ENCODE measurements at regions not wholly inside any gene's neighbourhood (a gene's known extent, or its start where the extent isn't known, plus 50 kb on each side); places are given as distances from the start of the nearest gene placed in this dataset.
"Not testable (repeated sequence)": the region's sequence is repeated elsewhere in the genome, so short reads cannot be mapped to it uniquely, and the experiment has no call there.

DNA sequence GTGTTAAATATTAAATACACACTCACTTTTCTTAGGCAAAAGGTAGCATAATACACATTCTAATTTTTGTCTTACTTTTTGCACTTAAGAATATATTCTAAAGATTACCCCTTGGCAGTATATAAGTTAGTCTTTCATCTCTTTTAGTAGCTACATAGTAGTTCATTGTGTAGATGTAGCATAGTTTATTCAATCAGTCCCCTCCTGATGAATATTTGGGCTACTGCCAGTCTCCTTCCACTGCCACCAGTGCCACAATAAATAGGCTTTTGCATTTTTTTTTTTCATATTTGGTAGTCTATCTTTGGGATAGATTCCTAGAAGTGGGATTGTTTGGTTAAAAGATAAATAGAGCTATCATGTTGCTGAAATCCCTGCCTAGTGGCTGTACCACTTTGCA, 388.8 kb upstream of the RUNX1 start:
- H3K4me3 ChIP-seq (ENCODE audit: low read depth, low read length) = no peak overlapping the region
- TF ChIP-seq, protein P1, sequence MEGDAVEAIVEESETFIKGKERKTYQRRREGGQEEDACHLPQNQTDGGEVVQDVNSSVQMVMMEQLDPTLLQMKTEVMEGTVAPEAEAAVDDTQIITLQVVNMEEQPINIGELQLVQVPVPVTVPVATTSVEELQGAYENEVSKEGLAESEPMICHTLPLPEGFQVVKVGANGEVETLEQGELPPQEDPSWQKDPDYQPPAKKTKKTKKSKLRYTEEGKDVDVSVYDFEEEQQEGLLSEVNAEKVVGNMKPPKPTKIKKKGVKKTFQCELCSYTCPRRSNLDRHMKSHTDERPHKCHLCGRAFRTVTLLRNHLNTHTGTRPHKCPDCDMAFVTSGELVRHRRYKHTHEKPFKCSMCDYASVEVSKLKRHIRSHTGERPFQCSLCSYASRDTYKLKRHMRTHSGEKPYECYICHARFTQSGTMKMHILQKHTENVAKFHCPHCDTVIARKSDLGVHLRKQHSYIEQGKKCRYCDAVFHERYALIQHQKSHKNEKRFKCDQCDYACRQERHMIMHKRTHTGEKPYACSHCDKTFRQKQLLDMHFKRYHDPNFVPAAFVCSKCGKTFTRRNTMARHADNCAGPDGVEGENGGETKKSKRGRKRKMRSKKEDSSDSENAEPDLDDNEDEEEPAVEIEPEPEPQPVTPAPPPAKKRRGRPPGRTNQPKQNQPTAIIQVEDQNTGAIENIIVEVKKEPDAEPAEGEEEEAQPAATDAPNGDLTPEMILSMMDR (IDR thresholded peaks at IDR 0.05; ENCODE audit: low read depth, low read length, missing control alignments) = no peak
- DNase-seq (ENCODE audit: low read depth) = no peak
- in situ Hi-C loops (cut with HindIII; ENCODE audit: low sequenced_read_pairs) = no loop called here

DNA sequence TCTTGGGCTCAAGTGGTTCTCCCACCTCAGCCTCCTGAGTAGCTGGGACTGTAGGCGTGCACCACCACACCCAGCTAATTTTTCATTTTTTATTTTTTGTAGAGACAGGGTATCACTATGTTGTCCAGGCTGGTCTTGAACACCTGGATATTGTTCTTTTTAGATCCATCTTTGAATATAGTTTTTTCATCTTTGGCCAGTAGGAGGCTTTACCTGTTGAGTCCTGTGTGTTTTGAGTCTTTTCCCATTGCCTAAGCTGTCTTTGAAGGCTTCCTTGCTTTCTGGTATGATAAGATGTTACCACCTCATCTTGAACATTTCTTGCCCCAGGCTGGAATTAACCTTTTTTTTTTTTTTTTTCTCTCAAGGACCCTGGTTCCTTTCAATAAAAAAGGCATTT, 387.8 kb upstream of the RUNX1 start:
- no peak for DNase-seq (ENCODE audit: low read depth)
- TF ChIP-seq, protein P1 (IDR thresholded peaks at IDR 0.05; ENCODE audit: low read depth, low read length, missing control alignments) = no peak
- H3K4me3 ChIP-seq (ENCODE audit: low read depth, low read length) = no peak overlapping the region
- in situ Hi-C loops (cut with HindIII; ENCODE audit: low sequenced_read_pairs) = no loop called here

DNA sequence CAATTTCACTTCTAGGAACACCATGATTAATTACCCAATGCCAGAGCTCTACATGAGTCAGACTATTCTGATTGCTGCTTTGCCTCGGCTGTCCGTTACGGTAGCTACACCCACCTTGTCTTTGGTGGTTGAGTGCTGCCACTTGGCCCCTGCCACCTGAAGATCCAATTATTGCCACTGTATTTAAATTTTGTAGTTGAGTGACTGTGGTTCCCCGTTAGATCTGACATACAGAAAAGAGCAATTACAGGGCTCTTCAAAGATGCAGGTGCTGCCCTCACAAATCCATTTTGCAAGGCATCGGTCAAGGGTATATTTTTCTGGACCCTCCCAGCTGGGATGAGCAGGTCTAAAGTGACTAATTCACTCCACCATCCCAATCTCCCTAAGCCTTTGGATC, 383.5 kb upstream of the RUNX1 start:
- DNase-seq (ENCODE audit: low read depth); H3K4me3 ChIP-seq (ENCODE audit: low read depth, low read length); in situ Hi-C loops (cut with HindIII; ENCODE audit: low sequenced_read_pairs): not testable (repeated sequence)

DNA sequence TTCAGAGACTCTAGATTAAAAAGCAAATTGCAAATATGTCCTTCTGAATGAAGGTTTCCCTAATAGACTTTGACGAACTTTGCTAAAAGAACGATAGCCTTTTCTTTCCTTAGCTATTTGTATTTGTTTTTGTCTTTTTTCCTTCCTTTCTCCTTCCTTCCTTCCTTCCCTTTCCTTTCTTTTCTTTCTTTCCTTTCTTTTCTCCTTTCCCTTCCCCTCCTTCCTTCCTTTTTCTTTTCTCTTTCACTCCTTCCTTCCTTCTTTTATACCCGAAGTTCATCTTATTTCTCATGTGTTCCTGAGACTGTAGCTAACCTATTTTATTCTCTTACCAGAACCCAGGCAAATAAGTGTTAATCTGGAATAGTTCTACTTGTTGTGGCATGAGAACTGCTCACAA, 381.2 kb upstream of the RUNX1 start:
- in situ Hi-C loops (cut with HindIII; ENCODE audit: low sequenced_read_pairs) = no loop called here
- TF ChIP-seq, protein P1 (IDR thresholded peaks at IDR 0.05; ENCODE audit: low read depth, low read length, missing control alignments) = no peak
- DNase-seq (ENCODE audit: low read depth) = no peak
- no peak overlapping the region for H3K4me3 ChIP-seq (ENCODE audit: low read depth, low read length)

- in situ Hi-C loops (cut with HindIII; ENCODE audit: low sequenced_read_pairs) = no loop called here
- H3K4me3 ChIP-seq (ENCODE audit: low read depth, low read length) = no peak overlapping the region
- DNase-seq (ENCODE audit: low read depth) = no peak
- TF ChIP-seq, protein P1 (IDR thresholded peaks at IDR 0.05; ENCODE audit: low read depth, low read length, missing control alignments) = no peak
Observed at GRCh38 chr21:35428937-35429336, 379.8 kb upstream of the RUNX1 start.

DNA sequence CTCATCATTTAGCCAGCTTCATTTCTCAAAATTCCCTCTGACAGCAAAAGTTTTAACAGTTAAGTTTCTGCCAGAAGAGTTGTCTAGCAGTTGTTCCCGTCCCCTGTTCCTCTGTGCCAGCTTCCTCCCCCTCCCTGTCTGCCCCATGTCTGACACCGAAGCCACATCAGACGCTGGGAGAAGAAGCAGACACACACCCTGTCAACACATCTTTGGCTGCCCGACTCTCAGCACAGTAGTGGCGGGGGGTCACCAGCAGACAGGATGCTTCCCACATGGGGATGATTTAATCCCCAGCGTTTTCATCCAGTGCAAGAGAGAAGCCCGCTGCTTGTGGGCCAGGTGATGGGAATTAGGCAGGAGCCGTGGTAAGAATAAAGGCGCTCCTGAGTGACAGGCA, 379.4 kb upstream of the RUNX1 start:
- H3K4me3 ChIP-seq (ENCODE audit: low read depth, low read length) = no peak overlapping the region
- TF ChIP-seq, protein P1 (IDR thresholded peaks at IDR 0.05; ENCODE audit: low read depth, low read length, missing control alignments) = no peak
- in situ Hi-C loops (cut with HindIII; ENCODE audit: low sequenced_read_pairs) = no loop called here
- no peak for DNase-seq (ENCODE audit: low read depth)

- H3K4me3 ChIP-seq (ENCODE audit: low read depth, low read length) = no peak overlapping the region
- no peak for DNase-seq (ENCODE audit: low read depth)
- TF ChIP-seq, protein P1 (IDR thresholded peaks at IDR 0.05; ENCODE audit: low read depth, low read length, missing control alignments) = no peak
- in situ Hi-C loops (cut with HindIII; ENCODE audit: low sequenced_read_pairs) = no loop called here
Observed at GRCh38 chr21:35428001-35428320, 378.9 kb upstream of the RUNX1 start.
